HFFc6 (cell line): ENCODE measurements at regions not wholly inside any gene's neighbourhood (a gene's known extent, or its start where the extent isn't known, plus 50 kb on each side); places are given as distances from the start of the nearest gene placed in this dataset.

ENCODE experiments used
- DNase-seq: peaks from one replicate; pipeline ENCODE4 v3.0.0-alpha.2; 2018
- H3K27ac Mint-ChIP-seq: 2 replicates; pipeline ENCODE4 v1.8.0; 2020; ENCODE audit warnings: mild to moderate bottlenecking, mixed read lengths
- H3K27me3 Mint-ChIP-seq: 2 replicates; pipeline ENCODE4 v1.8.0; 2021; ENCODE audit warnings: mild to moderate bottlenecking, moderate library complexity, mixed read lengths; ENCODE audit not compliant: insufficient read depth
- H3K36me3 Mint-ChIP-seq: 2 replicates; pipeline ENCODE4 v1.8.0; 2021; ENCODE audit warnings: low read depth, mixed read lengths
- H3K4me1 Mint-ChIP-seq: 2 replicates; pipeline ENCODE4 v1.8.0; 2020; ENCODE audit warnings: low read depth, mixed read lengths
- H3K4me3 Mint-ChIP-seq: 2 replicates; pipeline ENCODE4 v1.8.0; 2020; ENCODE audit warnings: mild to moderate bottlenecking, moderate library complexity, mixed read lengths
- H3K9me3 Mint-ChIP-seq: 2 replicates; pipeline ENCODE4 v1.8.0; 2020; ENCODE audit warnings: mild to moderate bottlenecking, mixed read lengths
- TF ChIP-seq, protein P1 (sequence below): fragments of 200-600 bp; sonication (generic); IDR thresholded peaks from 2 replicates; pipeline ENCODE4 v1.5.0; 2021; ENCODE audit warnings: antibody characterized with exemption, mild to moderate bottlenecking

DNA sequence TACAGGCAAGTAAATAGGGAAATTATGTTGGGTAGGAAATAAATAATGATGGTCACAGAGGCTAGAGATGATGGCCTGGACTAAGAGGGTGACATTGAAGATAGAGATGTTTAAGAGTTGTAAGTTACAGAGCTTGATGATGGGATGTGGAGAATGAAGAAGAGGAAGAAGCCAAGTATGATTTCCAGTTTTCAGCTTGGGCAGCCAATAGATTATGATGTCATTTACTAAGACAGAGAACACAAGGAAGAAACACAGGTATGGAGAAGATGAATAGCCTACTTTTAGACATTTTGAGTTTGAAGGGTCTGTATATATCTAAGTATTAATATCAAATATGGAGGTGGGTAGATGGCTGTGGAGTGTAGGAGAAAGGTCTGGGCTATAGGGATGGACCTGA, 56.0 kb upstream of the PRELP start:
- Mint-ChIP-seq H3K27ac (no peak overlapping the region), H3K9me3 (no peaks in the 10 kb centered on the region), H3K36me3 (no peaks in the 10 kb centered on the region), H3K4me3 (no peak overlapping the region), H3K27me3 (peaks cover 36% of the 10 kb centered on the region), H3K4me1 (peaks cover 13% of the 10 kb centered on the region; the same call in 1 of the 2 replicates)
- DNase-seq: no peak
- TF ChIP-seq, protein P1, sequence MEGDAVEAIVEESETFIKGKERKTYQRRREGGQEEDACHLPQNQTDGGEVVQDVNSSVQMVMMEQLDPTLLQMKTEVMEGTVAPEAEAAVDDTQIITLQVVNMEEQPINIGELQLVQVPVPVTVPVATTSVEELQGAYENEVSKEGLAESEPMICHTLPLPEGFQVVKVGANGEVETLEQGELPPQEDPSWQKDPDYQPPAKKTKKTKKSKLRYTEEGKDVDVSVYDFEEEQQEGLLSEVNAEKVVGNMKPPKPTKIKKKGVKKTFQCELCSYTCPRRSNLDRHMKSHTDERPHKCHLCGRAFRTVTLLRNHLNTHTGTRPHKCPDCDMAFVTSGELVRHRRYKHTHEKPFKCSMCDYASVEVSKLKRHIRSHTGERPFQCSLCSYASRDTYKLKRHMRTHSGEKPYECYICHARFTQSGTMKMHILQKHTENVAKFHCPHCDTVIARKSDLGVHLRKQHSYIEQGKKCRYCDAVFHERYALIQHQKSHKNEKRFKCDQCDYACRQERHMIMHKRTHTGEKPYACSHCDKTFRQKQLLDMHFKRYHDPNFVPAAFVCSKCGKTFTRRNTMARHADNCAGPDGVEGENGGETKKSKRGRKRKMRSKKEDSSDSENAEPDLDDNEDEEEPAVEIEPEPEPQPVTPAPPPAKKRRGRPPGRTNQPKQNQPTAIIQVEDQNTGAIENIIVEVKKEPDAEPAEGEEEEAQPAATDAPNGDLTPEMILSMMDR: no peak

DNA sequence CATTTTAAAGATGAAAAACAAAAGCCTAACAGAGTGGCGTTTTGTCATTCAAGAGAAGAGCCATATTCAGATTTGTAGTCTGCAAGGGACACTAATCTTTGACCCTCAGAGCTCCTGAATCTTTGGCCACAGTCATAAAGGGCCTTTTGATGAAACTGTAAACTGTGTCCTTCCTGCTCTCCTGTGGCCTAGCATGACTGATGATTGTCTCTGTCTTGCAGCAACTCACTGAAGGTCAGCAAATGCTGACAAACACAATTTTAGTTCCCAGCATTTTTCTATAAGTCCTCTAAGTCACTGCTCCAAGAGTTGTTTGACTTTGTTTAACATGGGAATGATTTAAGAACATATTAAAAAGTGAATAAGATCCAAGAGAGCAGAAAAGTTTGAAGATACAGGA, 55.3 kb upstream of the PRELP start:
- H3K4me3 Mint-ChIP-seq: no peak overlapping the region
- peaks cover 32% of the 10 kb centered on the region for H3K27me3 Mint-ChIP-seq
- H3K9me3 Mint-ChIP-seq: no peaks in the 10 kb centered on the region
- no peak for DNase-seq
- TF ChIP-seq, protein P1: no peak
- no peak overlapping the region for H3K27ac Mint-ChIP-seq
- H3K4me1 Mint-ChIP-seq: peaks cover 19% of the 10 kb centered on the region; the same call in 1 of the 2 replicates
- H3K36me3 Mint-ChIP-seq: no peaks in the 10 kb centered on the region

DNA sequence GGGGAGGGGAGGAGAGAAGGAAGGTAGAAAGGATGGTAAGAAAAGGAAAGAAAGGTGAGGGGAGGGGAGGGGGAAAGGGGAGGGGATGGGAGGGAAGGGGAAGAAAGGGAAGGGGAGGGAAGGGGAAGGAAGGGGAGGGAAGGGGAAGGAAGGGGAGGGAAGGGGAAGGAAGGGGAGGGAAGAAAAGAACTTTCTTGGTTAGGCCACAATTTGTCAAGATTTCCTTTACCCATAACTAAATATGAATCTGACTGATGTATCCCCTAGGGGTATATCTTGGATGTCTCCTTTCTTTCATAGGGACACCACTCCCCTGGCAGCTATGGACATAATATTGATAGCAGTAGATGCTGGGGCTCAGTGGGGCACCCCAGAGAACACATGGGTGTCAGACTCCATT, 54.4 kb upstream of the PRELP start:
- H3K4me1 Mint-ChIP-seq: peaks cover 26% of the 10 kb centered on the region; the same call in 1 of the 2 replicates
- TF ChIP-seq, protein P1: no peak
- no peak overlapping the region for H3K4me3 Mint-ChIP-seq
- peaks cover 40% of the 10 kb centered on the region for H3K27me3 Mint-ChIP-seq
- H3K9me3 Mint-ChIP-seq: no peaks in the 10 kb centered on the region
- no peak for DNase-seq
- H3K27ac Mint-ChIP-seq: no peak overlapping the region
- H3K36me3 Mint-ChIP-seq: no peaks in the 10 kb centered on the region

DNA sequence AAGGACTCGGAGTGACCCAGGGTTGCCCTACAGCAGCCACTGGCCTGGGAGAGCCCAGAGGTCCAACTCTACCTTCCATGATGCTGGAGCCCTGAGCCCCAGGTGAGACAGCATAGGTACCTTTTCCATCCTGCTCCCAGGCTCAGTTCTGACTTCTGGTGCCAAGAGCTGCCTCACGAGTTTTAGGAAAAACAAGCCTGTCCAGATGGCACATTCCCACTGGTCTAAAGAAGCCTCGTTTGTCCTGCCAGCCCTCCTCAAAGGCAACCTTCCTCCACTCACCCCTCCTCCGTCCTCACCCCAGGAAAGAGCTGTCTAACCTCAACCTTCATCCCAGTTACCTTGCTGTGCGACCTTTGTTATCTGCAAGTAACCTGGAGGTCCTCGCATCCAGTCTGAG, 53.5 kb upstream of the PRELP start:
- Mint-ChIP-seq H3K4me3 (no peak overlapping the region), H3K27ac (no peak overlapping the region), H3K27me3 (peaks cover 48% of the 10 kb centered on the region), H3K36me3 (no peaks in the 10 kb centered on the region), H3K4me1 (peaks cover 26% of the 10 kb centered on the region; the same call in 1 of the 2 replicates), H3K9me3 (no peaks in the 10 kb centered on the region)
- TF ChIP-seq, protein P1: no peak
- no peak for DNase-seq

DNA sequence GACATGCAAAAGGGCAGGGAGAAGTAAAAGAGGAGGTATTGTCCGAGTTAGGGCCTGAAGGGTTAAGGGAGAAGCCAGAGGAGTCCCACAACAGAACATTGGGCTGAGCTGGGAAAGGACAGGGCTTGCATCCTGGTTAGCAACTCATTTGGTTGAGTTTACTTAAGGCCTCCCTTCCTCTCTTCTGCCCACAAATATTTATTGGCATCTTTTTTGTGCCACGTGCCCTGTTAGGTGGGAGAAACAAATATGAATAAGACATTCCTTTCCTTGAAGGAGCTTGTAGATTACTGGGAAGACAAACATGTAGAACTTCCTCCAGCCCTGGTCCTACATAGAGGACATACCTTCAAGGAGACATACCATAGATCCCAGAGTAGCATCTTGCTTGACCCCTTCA, 53.0 kb upstream of the PRELP start:
- peak; percentile 57 for DNase-seq

More for the DNA sequence above, 53.0 kb upstream of the PRELP start:
- no peaks in the 10 kb centered on the region for H3K9me3 Mint-ChIP-seq
- H3K4me1 Mint-ChIP-seq: peaks cover 26% of the 10 kb centered on the region; the same call in 1 of the 2 replicates
- no peaks in the 10 kb centered on the region for H3K36me3 Mint-ChIP-seq
- TF ChIP-seq, protein P1: no peak
- H3K27ac Mint-ChIP-seq: no peak overlapping the region; the same call in 1 of the 2 replicates
- H3K27me3 Mint-ChIP-seq: peaks cover 53% of the 10 kb centered on the region
- no peak overlapping the region for H3K4me3 Mint-ChIP-seq
